Liver (tissue), 8 donors: ENCODE measurements at regions not wholly inside any gene's neighbourhood (a gene's known extent, or its start where the extent isn't known, plus 50 kb on each side); places are given as distances from the start of the nearest gene placed in this dataset.

Experiments
- DNase-seq: peaks from one replicate; pipeline ENCODE4 v3.0.0-alpha.2; 2017; ENCODE audit warnings: low spot score
- H3K27ac ChIP-seq, 2 donors: one replicate each; pipeline ENCODE4 v1.7.0; 2013; ENCODE audit warnings: inconsistent platforms in 2 of 2, low read length in 2 of 2, control low read depth in 1 of 2, low read depth in 1 of 2, mild to moderate bottlenecking in 1 of 2
- H3K27me3 ChIP-seq, 4 donors: one replicate each; pipeline versions ENCODE4 v1.6.1 to v1.7.0; 2013; ENCODE audit warnings: low read length in 3 of 4, inconsistent platforms in 1 of 4, mild to moderate bottlenecking in 1 of 4, moderate library complexity in 1 of 4; ENCODE audit not compliant: control insufficient read depth in 4 of 4, insufficient read depth in 4 of 4
- H3K36me3 ChIP-seq, 4 donors: one replicate each; pipeline versions ENCODE4 v1.6.1 to v1.7.0; 2013; ENCODE audit warnings: low read length in 3 of 4, mild to moderate bottlenecking in 3 of 4, low read depth in 1 of 4, moderate library complexity in 1 of 4; ENCODE audit not compliant: control insufficient read depth in 4 of 4, insufficient read depth in 3 of 4
- H3K4me1 ChIP-seq, 4 donors: one replicate each; pipeline versions ENCODE4 v1.6.1 to v1.7.0; 2013; ENCODE audit warnings: low read length in 3 of 4, mild to moderate bottlenecking in 3 of 4, moderate library complexity in 1 of 4; ENCODE audit not compliant: control insufficient read depth in 4 of 4, insufficient read depth in 4 of 4
- H3K4me3 ChIP-seq, 3 donors: one replicate each; pipeline versions ENCODE4 v1.6.1 to v1.7.0; 2013; ENCODE audit warnings: low read length in 3 of 3, control low read depth in 1 of 3, low read depth in 1 of 3, mild to moderate bottlenecking in 1 of 3
- H3K9ac ChIP-seq, 2 donors: one replicate each; pipeline ENCODE4 v1.7.0; 2013; ENCODE audit warnings: low read length in 2 of 2, mild to moderate bottlenecking in 2 of 2, moderate library complexity in 2 of 2, control low read depth in 1 of 2, low read depth in 1 of 2
- H3K9me3 ChIP-seq, 4 donors: one replicate each; pipeline versions ENCODE4 v1.6.1 to v1.7.0; 2013; ENCODE audit warnings: low read length in 3 of 4; ENCODE audit not compliant: control insufficient read depth in 4 of 4
- CTCF ChIP-seq: fragments of 150-350 bp; IDR thresholded peaks from 2 replicates; pipeline ENCODE4 v1.5.1; 2017; ENCODE audit warnings: improper control_type of control experiment, low read depth, low read length; ENCODE audit not compliant: missing input control
- EGR1 ChIP-seq, 2 donors: IDR thresholded peaks; 2 replicates each; pipeline ENCODE4 v1.6.1; 2016 to 2018; ENCODE audit warnings: antibody characterized with exemption in 2 of 2, low read depth in 2 of 2
- FOXA2 ChIP-seq: IDR thresholded peaks from 2 replicates; pipeline ENCODE4 v1.6.1; 2016; ENCODE audit warnings: antibody characterized with exemption
- GABPA ChIP-seq, 2 donors: IDR thresholded peaks in 1 of 2; conservative IDR thresholded peaks in 1 of 2; 2 replicates each; pipeline ENCODE4 v1.6.1; 2016; ENCODE audit warnings: antibody characterized with exemption in 2 of 2, mild to moderate bottlenecking in 1 of 2, moderate library complexity in 1 of 2
- HNF4G ChIP-seq: IDR thresholded peaks from 2 replicates; pipeline ENCODE4 v1.6.1; 2016; ENCODE audit warnings: antibody characterized with exemption
- JUND ChIP-seq, 2 donors: IDR thresholded peaks; 2 replicates each; pipeline ENCODE4 v1.6.1; 2016; ENCODE audit warnings: antibody characterized with exemption in 2 of 2
- MAX ChIP-seq: IDR thresholded peaks from 2 replicates; pipeline ENCODE4 v1.6.1; 2016; ENCODE audit warnings: antibody characterized with exemption
- NR2F2 ChIP-seq: IDR thresholded peaks from 2 replicates; pipeline ENCODE4 v1.6.1; 2016; ENCODE audit warnings: antibody characterized with exemption
- SP1 ChIP-seq: IDR thresholded peaks from 2 replicates; pipeline ENCODE4 v1.6.1; 2018; ENCODE audit warnings: antibody characterized with exemption, mild to moderate bottlenecking
- TAF1 ChIP-seq: conservative IDR thresholded peaks from 2 replicates; pipeline ENCODE4 v1.6.1; 2016; ENCODE audit warnings: antibody characterized with exemption, mild to moderate bottlenecking
- YY1 ChIP-seq: IDR thresholded peaks from 2 replicates; pipeline ENCODE4 v1.6.1; 2016; ENCODE audit warnings: antibody characterized with exemption, mild to moderate bottlenecking
- ZBTB33 ChIP-seq: IDR thresholded peaks from 2 replicates; pipeline ENCODE4 v1.6.1; 2016; ENCODE audit warnings: antibody characterized with exemption
- WGBS: extraction: QIAGEN DNeasy Blood & Tissue Kit; methylation state at CpG from one replicate; pipeline ENCODE4 v1.1.7; 2013; 5-methylcytosine and 5-hydroxymethylcytosine counted together
- donor health status: healthy.
- donor health status: healthy.
- donor health status: healthy.
- donor health status: healthy.
- donor health status: healthy.

GRCh38 chr5:1747079-1747802, 52.4 kb downstream of the MRPL36 start:
- Histone ChIP-seq H3K9me3 (no peaks in the 10 kb centered on the region), H3K4me1 (no peaks in the 10 kb centered on the region), H3K27me3 (peaks cover 0 to 10% (median 4%) of the 10 kb centered on the region in 4 donors), H3K27ac (no peak overlapping the region), H3K36me3 (no peaks in the 10 kb centered on the region), H3K9ac (no peak overlapping the region), H3K4me3 (no peak overlapping the region)
- 80% methylated on average over 24 of the region's 24 CpGs for WGBS
- TF ChIP-seq NR2F2, result no peak
- TF ChIP-seq JUND (IDR thresholded peaks at IDR 0.05), result no peak
- TF ChIP-seq FOXA2, result no peak
- no peak for TF ChIP-seq TAF1
- TF ChIP-seq ZBTB33, result no peak
- no peak for TF ChIP-seq SP1
- no peak for TF ChIP-seq YY1
- TF ChIP-seq CTCF, result no peak
- DNase-seq, result no peak

GRCh38 chr5:1746371-1747078, 53.1 kb downstream of the MRPL36 start:
- Histone ChIP-seq H3K36me3 (no peaks in the 10 kb centered on the region), H3K27ac (no peak overlapping the region), H3K4me1 (no peaks in the 10 kb centered on the region), H3K4me3 (no peak overlapping the region), H3K9ac (no peak overlapping the region), H3K9me3 (no peaks in the 10 kb centered on the region), H3K27me3 (peaks cover 0 to 10% (median 1%) of the 10 kb centered on the region in 4 donors)
- 89% methylated on average over 63 of the region's 63 CpGs for WGBS
- no peak for DNase-seq
- TF ChIP-seq TAF1 (no peak), ZBTB33 (no peak), GABPA (IDR thresholded peaks at IDR 0.05 in 1 of 2, conservative IDR thresholded peaks at IDR 0.05 in 1 of 2) (no peak), HNF4G (no peak), NR2F2 (no peak), EGR1 (IDR thresholded peaks at IDR 0.05; ENCODE audit: low read depth in 2 of 2) (no peak), MAX (no peak)
